MM.1S (cell line): ENCODE measurements at regions not wholly inside any gene's neighbourhood (a gene's known extent, or its start where the extent isn't known, plus 50 kb on each side); places are given as distances from the start of the nearest gene placed in this dataset.

Experiments
- DNase-seq: peaks from one replicate; pipeline ENCODE4 v3.0.0-alpha.2; 2015
- H2AFZ ChIP-seq: fragments of 300-600 bp; sonication (generic); 2 replicates; pipeline ENCODE4 v1.6.0; 2016; ENCODE audit warnings: antibody characterized with exemption, low read length
- H3F3A ChIP-seq: fragments of 300-600 bp; sonication (generic); 2 replicates; pipeline ENCODE4 v1.6.1; 2016; ENCODE audit warnings: mild to moderate bottlenecking, antibody characterized with exemption, low read length, moderate library complexity, mixed read lengths; ENCODE audit not compliant: insufficient read depth
- H3K27ac ChIP-seq: fragments of 300-600 bp; sonication (generic); 2 replicates; pipeline ENCODE4 v1.5.1; 2016; ENCODE audit warnings: mild to moderate bottlenecking, low read length
- H3K27me3 ChIP-seq: fragments of 300-600 bp; sonication (generic); replicated peaks from 2 replicates; pipeline ENCODE4 v1.6.0; 2016; ENCODE audit warnings: low read length; ENCODE audit not compliant: insufficient read depth
- H3K36me3 ChIP-seq: fragments of 300-600 bp; sonication (generic); replicated peaks from 2 replicates; pipeline ENCODE4 v1.6.1; 2016; ENCODE audit warnings: mild to moderate bottlenecking, low read length, mixed read lengths; ENCODE audit not compliant: insufficient read depth
- H3K4me1 ChIP-seq: fragments of 300-600 bp; sonication (generic); 2 replicates; pipeline ENCODE4 v1.6.1; 2016; ENCODE audit warnings: low read length, mixed read lengths
- H3K4me2 ChIP-seq: fragments of 300-600 bp; sonication (generic); 2 replicates; pipeline ENCODE4 v1.6.0; 2016; ENCODE audit warnings: low read depth, low read length
- H3K4me3 ChIP-seq: fragments of 300-600 bp; sonication (generic); 2 replicates; pipeline ENCODE4 v1.5.1; 2016; ENCODE audit warnings: low read length, mixed read lengths
- H3K79me2 ChIP-seq: fragments of 300-600 bp; sonication (generic); 2 replicates; pipeline ENCODE4 v1.6.1; 2016; ENCODE audit warnings: mixed run types, low read length, mixed read lengths
- H3K9ac ChIP-seq: fragments of 300-600 bp; sonication (generic); 2 replicates; pipeline ENCODE4 v1.6.1; 2016; ENCODE audit warnings: low read length, mixed read lengths
- H3K9me2 ChIP-seq: fragments of 300-600 bp; sonication (generic); replicated peaks from 2 replicates; pipeline ENCODE4 v1.6.1; 2016; ENCODE audit warnings: mild to moderate bottlenecking, low read length, mixed read lengths; ENCODE audit not compliant: insufficient read depth
- H3K9me3 ChIP-seq: fragments of 300-600 bp; sonication (generic); replicated peaks from 2 replicates; pipeline ENCODE4 v1.6.1; 2016; ENCODE audit warnings: mild to moderate bottlenecking, low read length, mixed read lengths; ENCODE audit not compliant: insufficient read depth
- H4K20me1 ChIP-seq: fragments of 300-600 bp; sonication (generic); 2 replicates; pipeline ENCODE4 v1.6.1; 2016; ENCODE audit warnings: mild to moderate bottlenecking, low read length, moderate library complexity, mixed read lengths; ENCODE audit not compliant: insufficient read depth
- EZH2 ChIP-seq: fragments of 300-600 bp; sonication (generic); optimal IDR thresholded peaks from 2 replicates; pipeline ENCODE3; 2017; ENCODE audit warnings: low read depth, mild to moderate bottlenecking, antibody characterized with exemption, low read length, mixed read lengths
- EZH2phosphoT487 ChIP-seq: fragments of 300-600 bp; sonication (generic); IDR thresholded peaks from 2 replicates; pipeline ENCODE4 v1.6.1; 2018; ENCODE audit warnings: antibody characterized with exemption, low read length
- TF ChIP-seq, protein P1 (sequence below): fragments of 300-600 bp; sonication (generic); IDR thresholded peaks from 2 replicates; pipeline ENCODE4 v1.5.1; 2016; ENCODE audit warnings: antibody characterized with exemption, low read length, mixed read lengths

DNA sequence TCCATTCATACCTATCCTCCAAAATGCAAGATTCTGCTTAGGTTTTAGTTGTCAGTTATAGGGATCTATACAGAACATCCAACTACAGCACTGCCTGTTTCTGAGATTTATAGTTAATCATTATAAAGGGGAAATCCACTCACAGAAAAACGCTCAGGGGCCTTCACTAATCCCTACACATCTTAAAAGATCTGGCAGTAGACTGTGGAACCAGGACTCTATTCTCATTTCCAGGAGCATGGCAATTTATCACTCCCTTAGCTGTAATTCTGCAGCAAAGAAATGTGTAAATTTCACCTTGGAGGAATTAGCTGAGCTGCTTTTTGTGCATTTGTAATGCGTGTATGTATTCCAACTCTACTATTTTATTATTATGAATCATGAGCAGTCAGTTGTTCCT lies 1128.1 kb upstream of the PRR20A start:
- Histone ChIP-seq H3K36me3 (no peaks in the 10 kb centered on the region), H3F3A (no peaks in the 10 kb centered on the region), H2AFZ (no peak overlapping the region), H3K4me1 (no peaks in the 10 kb centered on the region), H3K27ac (no peak overlapping the region), H3K27me3 (no peaks in the 10 kb centered on the region), H3K9me3 (no peaks in the 10 kb centered on the region), H3K9me2 (no peaks in the 10 kb centered on the region), H3K4me2 (no peak overlapping the region), H3K4me3 (no peak overlapping the region), H3K79me2 (no peaks in the 10 kb centered on the region), H4K20me1 (no peaks in the 10 kb centered on the region), H3K9ac (no peak overlapping the region)
- TF ChIP-seq, protein P1, sequence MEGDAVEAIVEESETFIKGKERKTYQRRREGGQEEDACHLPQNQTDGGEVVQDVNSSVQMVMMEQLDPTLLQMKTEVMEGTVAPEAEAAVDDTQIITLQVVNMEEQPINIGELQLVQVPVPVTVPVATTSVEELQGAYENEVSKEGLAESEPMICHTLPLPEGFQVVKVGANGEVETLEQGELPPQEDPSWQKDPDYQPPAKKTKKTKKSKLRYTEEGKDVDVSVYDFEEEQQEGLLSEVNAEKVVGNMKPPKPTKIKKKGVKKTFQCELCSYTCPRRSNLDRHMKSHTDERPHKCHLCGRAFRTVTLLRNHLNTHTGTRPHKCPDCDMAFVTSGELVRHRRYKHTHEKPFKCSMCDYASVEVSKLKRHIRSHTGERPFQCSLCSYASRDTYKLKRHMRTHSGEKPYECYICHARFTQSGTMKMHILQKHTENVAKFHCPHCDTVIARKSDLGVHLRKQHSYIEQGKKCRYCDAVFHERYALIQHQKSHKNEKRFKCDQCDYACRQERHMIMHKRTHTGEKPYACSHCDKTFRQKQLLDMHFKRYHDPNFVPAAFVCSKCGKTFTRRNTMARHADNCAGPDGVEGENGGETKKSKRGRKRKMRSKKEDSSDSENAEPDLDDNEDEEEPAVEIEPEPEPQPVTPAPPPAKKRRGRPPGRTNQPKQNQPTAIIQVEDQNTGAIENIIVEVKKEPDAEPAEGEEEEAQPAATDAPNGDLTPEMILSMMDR: no peak
- TF ChIP-seq EZH2 (no peak), EZH2phosphoT487 (no peak)
- no peak for DNase-seq

DNA sequence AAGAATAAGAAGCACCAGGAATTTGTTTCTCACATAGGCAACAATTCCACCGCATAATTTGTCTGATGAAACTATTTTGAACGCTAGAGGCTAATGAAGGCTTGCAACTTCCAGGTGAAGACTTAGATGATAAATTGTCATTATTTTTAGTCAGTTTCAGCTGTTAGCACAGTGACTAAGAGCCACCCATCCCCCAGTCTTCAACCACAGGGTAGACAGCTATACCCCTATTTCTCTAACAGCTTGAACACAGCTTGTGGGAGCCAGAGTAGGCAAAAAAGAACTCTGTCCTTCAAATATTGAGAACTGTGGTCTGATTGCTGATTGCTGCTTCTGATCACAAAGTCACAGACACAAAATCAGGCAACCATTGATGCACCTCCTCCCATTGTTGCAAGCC lies 1124.8 kb upstream of the PRR20A start:
- H3K9ac ChIP-seq: no peak overlapping the region
- H3K36me3 ChIP-seq: no peaks in the 10 kb centered on the region
- no peak for DNase-seq
- H3K79me2 ChIP-seq: no peaks in the 10 kb centered on the region
- no peaks in the 10 kb centered on the region for H3K27me3 ChIP-seq
- H4K20me1 ChIP-seq: no peaks in the 10 kb centered on the region
- no peak overlapping the region for H2AFZ ChIP-seq
- H3K9me3 ChIP-seq: no peaks in the 10 kb centered on the region
- no peaks in the 10 kb centered on the region for H3K9me2 ChIP-seq
- TF ChIP-seq, protein P1: no peak
- no peak for TF ChIP-seq EZH2phosphoT487
- TF ChIP-seq EZH2: no peak
- H3K4me1 ChIP-seq: no peaks in the 10 kb centered on the region
- no peak overlapping the region for H3K4me2 ChIP-seq
- no peak overlapping the region for H3K4me3 ChIP-seq
- no peak overlapping the region for H3K27ac ChIP-seq
- H3F3A ChIP-seq: no peaks in the 10 kb centered on the region

DNA sequence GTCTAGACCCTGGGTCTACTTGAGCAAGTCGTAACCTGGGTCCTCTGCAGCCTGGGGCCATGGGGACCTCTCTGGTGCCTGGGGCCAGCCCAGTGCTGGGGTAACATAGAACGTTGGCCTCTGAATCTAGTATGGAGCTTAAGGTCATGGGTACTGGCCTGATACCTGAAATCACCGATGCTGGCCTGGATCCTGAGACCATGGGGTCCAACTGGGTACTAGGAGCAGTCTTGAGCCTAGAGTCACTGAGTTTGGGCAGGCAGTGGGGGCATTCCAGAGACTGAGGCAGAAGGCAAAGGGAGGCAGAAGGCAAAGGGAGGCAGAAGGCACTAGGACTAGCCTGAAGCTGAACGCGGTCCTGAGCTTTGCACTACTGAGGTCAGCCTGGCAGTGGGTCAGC lies 1121.1 kb upstream of the PRR20A start:
- H3K4me3 ChIP-seq: no peak overlapping the region
- H3K27me3 ChIP-seq: no peaks in the 10 kb centered on the region
- no peaks in the 10 kb centered on the region for H3K9me3 ChIP-seq
- no peak overlapping the region for H3K27ac ChIP-seq
- H3K9me2 ChIP-seq: no peaks in the 10 kb centered on the region
- no peaks in the 10 kb centered on the region for H4K20me1 ChIP-seq
- H3K4me1 ChIP-seq: no peaks in the 10 kb centered on the region
- TF ChIP-seq EZH2phosphoT487 (no peak), EZH2 (no peak)
- TF ChIP-seq, protein P1: no peak
- H3K9ac ChIP-seq: no peak overlapping the region
- H3K36me3 ChIP-seq: no peaks in the 10 kb centered on the region
- no peak for DNase-seq
- H3K4me2 ChIP-seq: no peak overlapping the region
- H3K79me2 ChIP-seq: no peaks in the 10 kb centered on the region
- H2AFZ ChIP-seq: no peak overlapping the region
- H3F3A ChIP-seq: no peaks in the 10 kb centered on the region
